Neural cell (in vitro differentiated cells): ENCODE measurements at regions not wholly inside any gene's neighbourhood (a gene's known extent, or its start where the extent isn't known, plus 50 kb on each side); places are given as distances from the start of the nearest gene placed in this dataset.

Experiments
- EZH2 ChIP-seq: fragments of 200-600, 300-800 bp; shearing (Covaris generic), sonication (generic); IDR thresholded peaks from 2 replicates; pipeline ENCODE4 v1.6.1; 2014; ENCODE audit warnings: antibody characterized with exemption, low read length, borderline replicate concordance, mild to moderate bottlenecking; ENCODE audit not compliant: insufficient read depth, poor library complexity, severe bottlenecking
- POLR2AphosphoS5 ChIP-seq: IDR thresholded peaks from 2 replicates; pipeline ENCODE4 v1.6.1; 2012
- RAD21 ChIP-seq: fragments of 450-650 bp; conservative IDR thresholded peaks from 2 replicates; pipeline ENCODE4 v1.6.1; 2014; ENCODE audit warnings: antibody characterized with exemption, mild to moderate bottlenecking, moderate library complexity
- TF ChIP-seq, protein P1 (sequence below): fragments of 450-650 bp; IDR thresholded peaks from 2 replicates; pipeline ENCODE4 v1.5.1; 2014; ENCODE audit warnings: antibody characterized with exemption, mild to moderate bottlenecking, moderate library complexity; ENCODE audit not compliant: poor library complexity, severe bottlenecking

DNA sequence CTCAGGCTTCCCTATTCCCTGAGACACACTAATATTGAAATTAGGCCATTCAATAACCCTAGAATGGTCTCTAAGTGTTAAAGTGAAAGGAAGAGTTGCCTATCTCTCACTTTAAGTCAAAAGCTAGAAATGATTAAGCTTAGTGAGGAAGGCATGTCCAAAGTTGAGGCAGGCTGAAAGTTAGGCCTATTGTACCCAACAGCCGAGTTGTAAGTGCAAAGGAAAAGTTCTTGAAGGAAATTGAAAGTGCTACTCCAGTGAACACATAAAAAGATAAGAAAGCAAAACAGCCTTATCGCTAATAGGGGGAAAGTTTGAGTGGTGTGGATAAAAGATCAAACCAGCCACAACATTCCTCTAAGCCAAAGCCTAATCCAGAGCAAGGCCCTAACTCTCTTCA lies 117.9 kb upstream of the SPATA12 start:
- TF ChIP-seq, protein P1, sequence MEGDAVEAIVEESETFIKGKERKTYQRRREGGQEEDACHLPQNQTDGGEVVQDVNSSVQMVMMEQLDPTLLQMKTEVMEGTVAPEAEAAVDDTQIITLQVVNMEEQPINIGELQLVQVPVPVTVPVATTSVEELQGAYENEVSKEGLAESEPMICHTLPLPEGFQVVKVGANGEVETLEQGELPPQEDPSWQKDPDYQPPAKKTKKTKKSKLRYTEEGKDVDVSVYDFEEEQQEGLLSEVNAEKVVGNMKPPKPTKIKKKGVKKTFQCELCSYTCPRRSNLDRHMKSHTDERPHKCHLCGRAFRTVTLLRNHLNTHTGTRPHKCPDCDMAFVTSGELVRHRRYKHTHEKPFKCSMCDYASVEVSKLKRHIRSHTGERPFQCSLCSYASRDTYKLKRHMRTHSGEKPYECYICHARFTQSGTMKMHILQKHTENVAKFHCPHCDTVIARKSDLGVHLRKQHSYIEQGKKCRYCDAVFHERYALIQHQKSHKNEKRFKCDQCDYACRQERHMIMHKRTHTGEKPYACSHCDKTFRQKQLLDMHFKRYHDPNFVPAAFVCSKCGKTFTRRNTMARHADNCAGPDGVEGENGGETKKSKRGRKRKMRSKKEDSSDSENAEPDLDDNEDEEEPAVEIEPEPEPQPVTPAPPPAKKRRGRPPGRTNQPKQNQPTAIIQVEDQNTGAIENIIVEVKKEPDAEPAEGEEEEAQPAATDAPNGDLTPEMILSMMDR = no peak
- no peak for TF ChIP-seq POLR2AphosphoS5
- no peak for TF ChIP-seq RAD21
- no peak for TF ChIP-seq EZH2
